T-cell (primary cell): ENCODE measurements at regions not wholly inside any gene's neighbourhood (a gene's known extent, or its start where the extent isn't known, plus 50 kb on each side); places are given as distances from the start of the nearest gene placed in this dataset.
"Not testable (repeated sequence)": the region's sequence is repeated elsewhere in the genome, so short reads cannot be mapped to it uniquely, and the experiment has no call there.

Source experiments
- ATAC-seq, 4 experiments: fragments of 200-7000 bp in 3 of 4; fragments of 150-1000 bp in 1 of 4; cut with Tn5 transposase; replicated peaks in 1 of 4; 1 replicate in 3 of 4; 2 replicates in 1 of 4; pipeline ENCODE4 v1.10.0; 2021; ENCODE audit warnings: moderate library complexity in 3 of 4, mild to moderate bottlenecking in 2 of 4, moderate number of reproducible peaks in 1 of 4
- CTCF ChIA-PET, 2 donors: fragments of 300-600 bp; sonication (Branson Sonifier 250); formaldehyde crosslinking; loops; one replicate each; lab custom pipeline; 2022; ENCODE audit warnings: antibody characterized with exemption in 2 of 2; lab: Charles Lee
- POLR2A ChIA-PET, 2 donors: fragments of 300-600 bp; sonication (Branson Sonifier 250); formaldehyde crosslinking; loops; one replicate each; lab custom pipeline; 2022; ENCODE audit warnings: antibody characterized with exemption in 2 of 2; lab: Charles Lee
- DNase-seq, 35 experiments: peaks; one replicate each; pipeline versions ENCODE4 v3.0.0 to v3.0.0-alpha.2; 2013 to 2023
- H3K27ac ChIP-seq: one replicate; pipeline ENCODE4 v1.5.1; 2013; ENCODE audit warnings: low read length
- H3K27me3 ChIP-seq, 2 experiments: replicated peaks in 1 of 2; 1 replicate in 1 of 2; 2 replicates in 1 of 2; pipeline versions ENCODE4 v1.6.1 to v1.7.0; 2013; ENCODE audit warnings: low read length in 1 of 2, mixed read lengths in 1 of 2; ENCODE audit not compliant: control insufficient read depth in 2 of 2, insufficient read depth in 2 of 2; ENCODE audit errors: extremely low read depth in 1 of 2
- H3K36me3 ChIP-seq, 2 donors: 1 replicate in 1 of 2; 2 replicates in 1 of 2; pipeline versions ENCODE4 v1.6.1 to v1.7.0; 2013; ENCODE audit warnings: low read length in 1 of 2; ENCODE audit not compliant: control insufficient read depth in 2 of 2, insufficient read depth in 1 of 2; ENCODE audit errors: extremely low read depth in 1 of 2
- H3K4me1 ChIP-seq, 2 experiments: 1 replicate in 1 of 2; 2 replicates in 1 of 2; pipeline versions ENCODE4 v1.6.1 to v1.7.0; 2013; ENCODE audit warnings: low read length in 2 of 2, mixed read lengths in 1 of 2; ENCODE audit not compliant: insufficient read depth in 2 of 2, control insufficient read depth in 1 of 2; ENCODE audit errors: extremely low read depth in 1 of 2
- H3K4me3 ChIP-seq, 2 donors: 1 replicate in 1 of 2; 2 replicates in 1 of 2; pipeline versions ENCODE4 v1.5.1 to v1.7.0; 2013; ENCODE audit warnings: mild to moderate bottlenecking in 2 of 2, low read length in 1 of 2, moderate library complexity in 1 of 2; ENCODE audit not compliant: control insufficient read depth in 1 of 2; ENCODE audit errors: extremely low read depth in 1 of 2
- H3K9me3 ChIP-seq: 2 replicates; pipeline ENCODE4 v1.7.0; 2013
- H3K27ac Mint-ChIP-seq, 2 donors: one replicate each; pipeline ENCODE4 v1.8.0; 2020 to 2021; ENCODE audit warnings: mild to moderate bottlenecking in 2 of 2, mixed read lengths in 2 of 2
- H3K27me3 Mint-ChIP-seq, 2 donors: one replicate each; pipeline ENCODE4 v1.8.0; 2021 to 2022; ENCODE audit warnings: mixed read lengths in 2 of 2
- H3K36me3 Mint-ChIP-seq: one replicate; pipeline ENCODE4 v1.8.0; 2021; ENCODE audit warnings: mixed read lengths
- H3K4me1 Mint-ChIP-seq, 3 donors: one replicate each; pipeline ENCODE4 v1.8.0; 2020 to 2022; ENCODE audit warnings: mixed read lengths in 3 of 3, mild to moderate bottlenecking in 1 of 3
- H3K4me3 Mint-ChIP-seq, 3 donors: one replicate each; pipeline ENCODE4 v1.8.0; 2020 to 2022; ENCODE audit warnings: mild to moderate bottlenecking in 3 of 3, mixed read lengths in 3 of 3, moderate library complexity in 3 of 3
- H3K9me3 Mint-ChIP-seq, 3 donors: one replicate each; pipeline ENCODE4 v1.8.0; 2020 to 2022; ENCODE audit warnings: mixed read lengths in 3 of 3
- WGBS: methylation state at CpG from one replicate; pipeline ENCODE4 v1.1.5; 2013; ENCODE audit warnings: missing lambda C conversion rate; ENCODE audit not compliant: insufficient coverage; 5-methylcytosine and 5-hydroxymethylcytosine counted together

DNA sequence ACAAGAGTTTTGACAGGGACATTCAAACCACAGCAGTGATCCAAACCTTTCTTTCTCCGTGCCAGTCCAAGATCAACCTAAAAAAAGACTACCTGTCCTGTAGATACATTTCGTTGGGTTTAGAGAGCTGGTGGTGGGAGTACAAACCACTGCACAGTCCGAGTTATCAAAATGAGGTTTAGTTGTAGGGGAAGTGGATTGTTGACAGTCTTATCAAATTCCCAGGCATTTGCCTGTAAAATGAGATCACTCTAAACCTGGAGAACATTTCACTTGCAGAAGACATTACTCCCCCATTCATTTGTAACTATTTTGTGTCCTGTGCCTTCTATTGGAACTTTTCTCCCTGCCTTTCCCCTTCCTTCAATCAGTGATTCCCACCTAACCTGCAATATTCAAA lies 469.6 kb upstream of the JARID2 start:
- DNase-seq (no peak), ATAC-seq (no peak)
- WGBS, result no CpG with 5 or more reads among the region's 3 CpGs
- Mint-ChIP-seq H3K27me3 (peaks cover 0 to 4% of the 10 kb centered on the region in 2 donors), H3K36me3 (no peaks in the 10 kb centered on the region), H3K4me1 (no peaks in the 10 kb centered on the region), H3K9me3 (no peaks in the 10 kb centered on the region), H3K27ac (no peak overlapping the region), H3K4me3 (no peak overlapping the region)
- ChIA-PET CTCF (no interaction called here), POLR2A (interaction anchor here in 1 of 2 donors (0.5 kb wide), 1 partner anchor 9 kb away, joined by 4 read pairs; no protein-coding TSS in a partner anchor)
- no peaks in the 10 kb centered on the region for H3K4me1 ChIP-seq
- no peaks in the 10 kb centered on the region for H3K9me3 ChIP-seq
- no peaks in the 10 kb centered on the region for H3K27me3 ChIP-seq
- H3K4me3 ChIP-seq, result no peak overlapping the region
- H3K27ac ChIP-seq, result no peak overlapping the region
- H3K36me3 ChIP-seq, result no peaks in the 10 kb centered on the region

DNA sequence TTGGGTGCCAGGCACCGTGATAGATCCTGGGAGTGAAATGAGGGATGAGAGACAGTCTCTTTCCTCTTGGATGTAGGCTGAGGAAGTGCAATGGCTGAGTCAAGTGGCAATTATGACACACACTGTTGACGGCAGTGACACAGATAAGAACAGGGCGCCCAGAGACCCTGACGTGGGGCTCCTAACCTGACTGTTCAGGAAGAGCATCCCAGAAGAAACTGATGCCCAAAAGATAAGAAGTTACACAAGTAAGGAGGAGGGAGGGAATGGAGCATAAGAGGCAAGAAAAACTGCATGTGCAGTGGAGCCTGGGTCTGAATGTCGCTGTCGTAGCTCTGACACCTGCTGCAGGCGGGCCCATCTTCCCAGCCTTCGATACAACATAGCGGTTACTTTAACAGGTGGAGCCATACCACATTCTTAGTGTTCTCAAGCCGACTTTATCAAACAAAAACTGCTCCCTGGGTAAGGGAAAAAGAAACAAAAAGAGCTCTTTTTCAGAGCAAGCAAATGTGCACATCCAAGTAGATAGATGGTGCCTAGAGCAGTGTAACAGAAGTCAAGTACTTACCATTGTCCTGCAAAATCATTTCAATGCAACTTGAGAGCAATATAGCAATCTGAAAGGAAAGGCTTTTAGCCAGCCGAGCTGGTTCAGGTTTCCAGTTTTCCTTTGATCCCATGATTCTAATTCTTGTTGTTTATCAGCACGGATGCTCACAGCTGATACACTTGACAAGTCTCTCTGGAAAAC lies 463.9 kb upstream of the JARID2 start:
- Mint-ChIP-seq H3K36me3 (no peaks in the 10 kb centered on the region), H3K9me3 (peaks cover 0 to 3% (median 0%) of the 10 kb centered on the region in 3 donors), H3K4me1 (peaks cover 8 to 20% (median 19%) of the 10 kb centered on the region in 3 donors), H3K27ac (no peak overlapping the region), H3K27me3 (no peaks in the 10 kb centered on the region), H3K4me3 (no peak overlapping the region)
- WGBS, result 77% methylated on average over 5 of the region's 12 CpGs
- no peak overlapping the region for H3K27ac ChIP-seq
- DNase-seq, result no peak
- no peak overlapping the region for H3K4me3 ChIP-seq
- no peaks in the 10 kb centered on the region for H3K27me3 ChIP-seq
- H3K4me1 ChIP-seq, result peaks cover 8 to 9% of the 10 kb centered on the region in 2 experiments
- ATAC-seq, result no peak
- no peaks in the 10 kb centered on the region for H3K9me3 ChIP-seq
- no peaks in the 10 kb centered on the region for H3K36me3 ChIP-seq
- CTCF ChIA-PET, result no interaction called here
- POLR2A ChIA-PET, result interaction anchor here in 1 of 2 donors (0.6 kb wide), 1 partner anchor 541 kb away, joined by 3 read pairs; no protein-coding TSS in a partner anchor

DNA sequence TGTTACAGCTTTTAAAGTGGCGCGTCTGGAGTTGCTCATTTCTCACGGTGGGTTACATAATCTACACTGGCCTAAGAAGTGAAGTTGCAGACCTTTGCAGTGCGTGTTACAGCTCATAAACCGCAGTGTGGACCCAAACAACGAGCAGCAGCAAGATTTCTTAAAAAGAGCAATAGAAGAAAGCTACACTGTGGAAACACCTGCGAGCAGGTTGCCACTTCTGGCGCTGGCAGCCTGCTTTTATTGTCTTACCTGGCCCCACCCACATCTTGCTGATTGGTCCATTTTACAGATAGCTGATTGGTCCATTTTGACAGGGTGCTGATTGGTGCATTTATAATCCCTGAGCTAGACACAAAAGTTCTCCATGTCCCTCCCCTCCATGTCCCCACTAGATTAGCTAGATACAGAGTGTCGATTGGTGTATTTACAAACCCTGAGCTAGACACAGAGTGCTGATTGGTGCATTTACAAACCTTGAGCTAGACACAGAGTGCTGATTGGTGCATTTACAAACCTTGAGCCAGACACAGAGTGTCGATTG lies 462.9 kb upstream of the JARID2 start:
- H3K4me1 ChIP-seq, H3K4me3 Mint-ChIP-seq, H3K36me3 ChIP-seq, H3K27me3 Mint-ChIP-seq, DNase-seq, H3K36me3 Mint-ChIP-seq, H3K27ac Mint-ChIP-seq, CTCF ChIA-PET, H3K4me3 ChIP-seq, H3K27ac ChIP-seq, H3K9me3 ChIP-seq, H3K27me3 ChIP-seq, H3K9me3 Mint-ChIP-seq, POLR2A ChIA-PET, ATAC-seq: not testable (repeated sequence)
- 86% methylated on average over 7 of the region's 10 CpGs for WGBS
- H3K4me1 Mint-ChIP-seq, result peaks cover 8 to 21% (median 19%) of the 10 kb centered on the region in 3 donors

- Mint-ChIP-seq H3K27ac (no peak overlapping the region), H3K27me3 (no peaks in the 10 kb centered on the region), H3K36me3 (no peaks in the 10 kb centered on the region), H3K9me3 (peaks cover 0 to 3% (median 0%) of the 10 kb centered on the region in 3 donors), H3K4me3 (no peak overlapping the region), H3K4me1 (peaks cover 8 to 21% (median 19%) of the 10 kb centered on the region in 3 donors)
- Histone ChIP-seq H3K36me3 (no peaks in the 10 kb centered on the region), H3K4me3 (no peak overlapping the region), H3K4me1 (peaks cover 9 to 10% of the 10 kb centered on the region in 2 experiments), H3K27ac (no peak overlapping the region), H3K27me3 (no peaks in the 10 kb centered on the region), H3K9me3 (no peaks in the 10 kb centered on the region)
- DNase-seq, result no peak
- POLR2A ChIA-PET, result no interaction called here
- WGBS, result 95% methylated on average over 35 of the region's 35 CpGs
- ATAC-seq, result no peak
- CTCF ChIA-PET, result no interaction called here
Measured at GRCh38 chr6:14783594-14783993, 462.3 kb upstream of the JARID2 start.

DNA sequence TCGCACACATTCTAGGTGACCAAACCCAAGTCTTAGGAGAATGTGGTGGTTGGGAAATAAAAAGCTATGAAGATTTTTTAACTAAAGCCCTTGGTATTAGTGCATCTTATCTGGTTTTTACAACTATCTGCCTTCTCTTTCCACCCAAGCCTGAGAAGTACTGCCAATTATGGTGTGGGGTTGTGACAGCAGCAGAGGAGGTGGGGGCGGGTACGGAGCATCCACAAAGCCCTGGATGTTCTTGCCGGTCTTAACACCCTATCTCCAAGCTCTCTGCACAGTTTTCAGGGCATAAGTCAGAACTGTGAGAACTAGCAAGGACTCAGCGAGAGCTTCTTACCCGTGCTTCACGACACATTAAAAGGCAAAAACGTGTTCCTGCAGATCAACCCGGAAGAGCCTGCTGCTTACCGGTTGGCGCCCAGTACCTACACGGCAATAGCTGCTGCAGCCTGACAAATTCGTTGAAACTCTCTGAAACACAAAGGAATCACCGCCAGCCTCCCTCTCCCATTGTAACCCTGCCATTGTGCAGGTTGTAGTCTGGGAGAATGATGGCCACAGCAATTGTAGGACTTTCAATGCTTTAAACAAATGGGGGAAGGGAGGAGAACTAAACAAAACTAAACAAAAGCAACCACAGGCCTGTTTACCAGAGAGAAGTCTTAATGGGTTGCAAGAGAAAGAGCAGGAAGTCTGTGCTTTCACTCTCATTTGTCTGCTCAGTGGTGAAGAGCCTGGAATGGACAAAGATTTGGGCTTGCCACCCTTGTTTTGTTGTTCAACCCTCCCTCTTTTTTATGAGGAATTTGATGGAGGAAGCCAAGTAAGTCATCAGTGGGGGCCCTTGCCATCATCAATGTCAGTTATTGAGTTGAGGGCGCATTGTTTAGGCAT lies 461.0 kb upstream of the JARID2 start:
- H3K27me3 ChIP-seq, result no peaks in the 10 kb centered on the region
- H3K27ac ChIP-seq, result peak overlapping the region; percentile 21
- ChIA-PET POLR2A (interaction anchor here in 1 of 2 donors (0.7 kb wide), 1 partner anchor 440 kb away, joined by 6 read pairs; no protein-coding TSS in a partner anchor), CTCF (no interaction called here)
- Mint-ChIP-seq H3K4me1 (peaks cover 8 to 21% (median 19%) of the 10 kb centered on the region in 3 donors), H3K36me3 (no peaks in the 10 kb centered on the region), H3K9me3 (peaks cover 0 to 3% (median 0%) of the 10 kb centered on the region in 3 donors), H3K27ac (peak overlapping the region; percentile 85 to 88), H3K27me3 (no peaks in the 10 kb centered on the region), H3K4me3 (peak overlapping the region; percentile 46 to 64 (median 53))
- H3K9me3 ChIP-seq, result no peaks in the 10 kb centered on the region
- peak in 27 of 35 experiments; percentile 2 to 53 (median 13) for DNase-seq
- WGBS, result 36% methylated on average over 8 of the region's 15 CpGs
- no peaks in the 10 kb centered on the region for H3K36me3 ChIP-seq
- H3K4me3 ChIP-seq, result peak overlapping the region in 1 of 2 donors; percentile 5
- peaks cover 9 to 10% of the 10 kb centered on the region in 2 experiments for H3K4me1 ChIP-seq
- ATAC-seq, result peak; percentile 71 to 87 (median 82)

- POLR2A ChIA-PET, result no interaction called here
- Mint-ChIP-seq H3K36me3 (no peaks in the 10 kb centered on the region), H3K27ac (peak overlapping the region in 1 of 2 donors; percentile 27), H3K9me3 (peaks cover 0 to 3% (median 0%) of the 10 kb centered on the region in 3 donors), H3K4me3 (peak overlapping the region in 1 of 3 donors; percentile 64), H3K4me1 (peaks cover 8 to 21% (median 19%) of the 10 kb centered on the region in 3 donors), H3K27me3 (no peaks in the 10 kb centered on the region)
- H3K4me3 ChIP-seq, result no peak overlapping the region
- no peaks in the 10 kb centered on the region for H3K36me3 ChIP-seq
- ATAC-seq, result no peak
- no peaks in the 10 kb centered on the region for H3K9me3 ChIP-seq
- peak overlapping the region; percentile 21 for H3K27ac ChIP-seq
- peaks cover 9 to 10% of the 10 kb centered on the region in 2 experiments for H3K4me1 ChIP-seq
- DNase-seq, result no peak
- H3K27me3 ChIP-seq, result no peaks in the 10 kb centered on the region
- WGBS, result no CpG with 5 or more reads among the region's 2 CpGs
- CTCF ChIA-PET, result no interaction called here
Measured at GRCh38 chr6:14785493-14785790, 460.4 kb upstream of the JARID2 start.
